GM12864 (cell line): ENCODE measurements at regions not wholly inside any gene's neighbourhood (a gene's known extent, or its start where the extent isn't known, plus 50 kb on each side); places are given as distances from the start of the nearest gene placed in this dataset.
"Not testable (repeated sequence)": the region's sequence is repeated elsewhere in the genome, so short reads cannot be mapped to it uniquely, and the experiment has no call there.

Source experiments
- DNase-seq: peaks from one replicate; pipeline ENCODE4 v3.0.0-alpha.2; 2011; ENCODE audit warnings: low read depth
- H3K4me3 ChIP-seq: 2 replicates; pipeline ENCODE4 v1.5.1; 2011; ENCODE audit warnings: mild to moderate bottlenecking, low read depth, low read length, control low read depth
- TF ChIP-seq, protein P1 (sequence below): IDR thresholded peaks from 2 replicates; pipeline ENCODE4 v1.5.1; 2011; ENCODE audit warnings: low read depth, mild to moderate bottlenecking, moderate library complexity, low read length, control low read depth, inconsistent platforms; ENCODE audit errors: missing control alignments

DNA sequence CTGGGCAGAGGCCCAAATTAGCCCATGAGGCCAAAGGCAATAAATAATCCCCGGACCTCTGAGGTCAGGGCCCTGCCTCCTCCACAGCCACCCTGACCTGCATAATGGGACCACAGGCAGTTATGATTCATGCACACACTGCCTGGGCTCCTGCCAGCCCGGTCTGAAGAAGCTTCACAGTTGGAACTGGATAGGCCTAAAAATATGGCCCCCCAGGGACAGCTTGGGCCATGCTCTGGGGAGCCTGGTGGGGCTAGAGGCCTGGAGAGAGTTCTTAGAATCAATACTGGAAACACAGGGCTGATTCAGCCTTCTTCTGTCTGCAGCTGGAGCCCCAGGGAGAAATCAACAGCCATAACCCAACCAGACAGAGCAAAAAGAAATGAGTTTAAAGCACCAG lies 112.8 kb upstream of the CADM1 start:
- no peak overlapping the region for H3K4me3 ChIP-seq
- TF ChIP-seq, protein P1, sequence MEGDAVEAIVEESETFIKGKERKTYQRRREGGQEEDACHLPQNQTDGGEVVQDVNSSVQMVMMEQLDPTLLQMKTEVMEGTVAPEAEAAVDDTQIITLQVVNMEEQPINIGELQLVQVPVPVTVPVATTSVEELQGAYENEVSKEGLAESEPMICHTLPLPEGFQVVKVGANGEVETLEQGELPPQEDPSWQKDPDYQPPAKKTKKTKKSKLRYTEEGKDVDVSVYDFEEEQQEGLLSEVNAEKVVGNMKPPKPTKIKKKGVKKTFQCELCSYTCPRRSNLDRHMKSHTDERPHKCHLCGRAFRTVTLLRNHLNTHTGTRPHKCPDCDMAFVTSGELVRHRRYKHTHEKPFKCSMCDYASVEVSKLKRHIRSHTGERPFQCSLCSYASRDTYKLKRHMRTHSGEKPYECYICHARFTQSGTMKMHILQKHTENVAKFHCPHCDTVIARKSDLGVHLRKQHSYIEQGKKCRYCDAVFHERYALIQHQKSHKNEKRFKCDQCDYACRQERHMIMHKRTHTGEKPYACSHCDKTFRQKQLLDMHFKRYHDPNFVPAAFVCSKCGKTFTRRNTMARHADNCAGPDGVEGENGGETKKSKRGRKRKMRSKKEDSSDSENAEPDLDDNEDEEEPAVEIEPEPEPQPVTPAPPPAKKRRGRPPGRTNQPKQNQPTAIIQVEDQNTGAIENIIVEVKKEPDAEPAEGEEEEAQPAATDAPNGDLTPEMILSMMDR = no peak
- DNase-seq = no peak

DNA sequence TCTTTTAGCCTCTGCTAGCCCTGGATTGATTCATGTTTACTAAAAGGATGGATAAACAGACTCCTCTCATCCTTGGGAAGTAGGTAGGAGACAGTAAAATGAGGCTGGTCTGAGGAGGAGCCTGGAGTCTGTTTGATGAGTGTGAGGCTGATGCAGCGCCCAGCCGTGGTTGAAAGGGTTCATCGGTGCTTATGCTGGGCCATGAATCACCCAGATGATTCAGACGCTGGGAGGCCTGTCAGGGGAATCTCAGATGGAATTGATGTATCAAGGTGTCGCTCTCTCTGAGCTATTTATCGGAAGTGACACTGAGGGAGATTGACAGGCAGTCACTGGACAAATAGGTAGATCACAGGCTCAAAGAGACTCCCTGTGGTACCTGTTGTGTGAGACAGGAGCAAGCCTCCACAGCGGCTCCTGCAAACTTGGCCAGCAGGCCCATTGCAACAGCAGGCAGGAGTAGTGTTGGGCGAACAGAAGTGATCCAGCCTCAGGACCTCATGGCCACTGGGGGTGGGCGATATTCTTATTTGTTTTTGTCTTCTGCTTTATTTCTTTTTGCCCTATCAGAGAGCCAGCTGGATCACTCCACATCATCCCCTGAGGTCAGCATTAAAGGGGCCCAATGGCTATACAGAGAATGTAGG lies 109.9 kb upstream of the CADM1 start:
- DNase-seq = no peak
- H3K4me3 ChIP-seq = no peak overlapping the region
- TF ChIP-seq, protein P1 = no peak

DNA sequence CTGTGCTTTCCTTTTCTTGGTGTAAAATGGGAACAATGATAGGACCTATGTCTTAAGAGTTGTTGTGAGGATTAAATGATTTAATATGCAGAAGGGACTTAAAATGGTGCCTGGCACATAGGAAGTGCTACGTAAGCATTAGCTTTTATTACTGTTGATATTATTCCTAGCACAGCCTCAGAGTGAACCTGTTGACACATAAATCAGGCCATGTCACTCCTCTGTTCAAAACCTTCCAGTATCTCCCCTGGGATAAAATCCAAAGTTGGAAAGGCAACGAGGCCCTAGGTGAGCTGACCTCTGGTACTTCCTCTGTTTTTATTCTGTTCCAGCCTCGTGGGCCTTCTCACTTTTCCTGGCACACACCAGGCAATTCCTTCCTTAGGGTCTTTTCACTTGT lies 108.8 kb upstream of the CADM1 start:
- H3K4me3 ChIP-seq = no peak overlapping the region
- DNase-seq = no peak
- TF ChIP-seq, protein P1 = no peak

DNA sequence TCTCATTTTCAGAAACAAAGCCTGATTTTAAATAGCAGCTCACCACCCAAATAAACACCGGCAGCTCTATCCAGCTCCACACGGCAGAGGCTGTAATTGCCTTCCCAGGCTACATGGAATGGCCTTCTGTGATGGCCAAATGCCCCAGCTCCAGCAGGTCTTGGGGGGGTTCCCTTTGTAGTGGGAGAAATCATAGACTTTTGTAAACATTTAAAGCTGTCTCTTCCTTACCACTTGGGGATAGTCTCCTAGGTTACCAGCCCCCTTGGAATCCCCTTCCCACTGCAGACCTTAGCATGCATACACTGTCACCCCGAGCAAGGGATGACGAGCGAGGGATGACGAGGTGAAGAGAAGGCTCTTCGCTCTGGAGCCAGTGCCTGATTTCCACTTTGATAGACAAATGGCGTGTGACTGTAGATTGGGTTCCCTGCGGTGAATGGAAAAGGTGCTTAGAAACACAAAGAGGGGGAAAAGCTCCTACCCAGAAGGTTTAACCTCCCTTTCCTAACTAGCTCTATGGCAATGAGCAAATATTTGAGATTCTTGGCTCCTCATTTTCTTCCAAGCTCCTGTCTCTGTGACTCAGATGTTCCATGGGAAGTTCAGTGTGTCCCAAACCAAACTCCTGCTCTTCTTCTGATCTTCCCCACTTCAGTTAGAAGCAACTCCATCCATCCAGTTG lies 108.0 kb upstream of the CADM1 start:
- no peak overlapping the region for H3K4me3 ChIP-seq
- DNase-seq = no peak
- TF ChIP-seq, protein P1 = no peak

DNA sequence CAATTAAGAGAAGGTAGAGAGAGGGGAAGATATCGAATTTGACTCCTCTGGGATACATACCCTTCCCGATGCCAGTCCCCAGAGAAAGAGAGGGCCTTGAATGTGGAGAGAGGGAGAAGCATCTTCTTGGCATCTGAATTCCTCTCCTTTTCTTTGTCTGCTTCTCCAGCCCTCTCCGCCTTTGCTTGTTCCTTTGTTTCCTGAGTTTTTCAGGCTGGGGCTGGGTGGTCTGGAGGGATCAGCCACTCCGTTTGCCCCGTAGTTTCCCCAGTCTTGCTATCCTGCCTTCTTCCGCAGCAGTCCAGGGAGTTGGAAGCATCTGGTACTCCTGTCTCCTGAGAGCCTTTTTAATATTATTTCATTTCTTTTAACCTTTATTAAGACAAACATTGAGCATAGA lies 107.1 kb upstream of the CADM1 start:
- no peak overlapping the region for H3K4me3 ChIP-seq
- TF ChIP-seq, protein P1 = no peak
- no peak for DNase-seq

DNA sequence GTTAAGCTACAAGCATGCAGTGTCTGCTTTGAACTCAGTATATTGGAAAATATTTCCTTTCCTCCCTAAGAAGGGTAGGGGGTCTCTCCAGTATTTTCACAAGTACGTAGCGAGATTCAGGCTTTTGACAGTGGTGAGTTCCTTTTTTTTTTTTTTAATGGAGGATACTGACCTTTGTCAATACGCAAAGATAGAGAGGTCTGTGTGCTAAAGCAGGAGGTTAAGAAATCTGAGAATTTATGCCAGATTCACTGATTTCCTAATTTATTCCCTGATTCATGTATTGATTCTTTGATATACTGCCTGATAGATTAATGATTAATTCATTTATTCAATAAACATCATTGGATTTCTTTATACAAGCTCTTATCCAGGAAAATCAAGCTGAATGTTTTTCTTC lies 106.7 kb upstream of the CADM1 start:
- DNase-seq = no peak
- TF ChIP-seq, protein P1 = no peak
- H3K4me3 ChIP-seq = no peak overlapping the region

DNA sequence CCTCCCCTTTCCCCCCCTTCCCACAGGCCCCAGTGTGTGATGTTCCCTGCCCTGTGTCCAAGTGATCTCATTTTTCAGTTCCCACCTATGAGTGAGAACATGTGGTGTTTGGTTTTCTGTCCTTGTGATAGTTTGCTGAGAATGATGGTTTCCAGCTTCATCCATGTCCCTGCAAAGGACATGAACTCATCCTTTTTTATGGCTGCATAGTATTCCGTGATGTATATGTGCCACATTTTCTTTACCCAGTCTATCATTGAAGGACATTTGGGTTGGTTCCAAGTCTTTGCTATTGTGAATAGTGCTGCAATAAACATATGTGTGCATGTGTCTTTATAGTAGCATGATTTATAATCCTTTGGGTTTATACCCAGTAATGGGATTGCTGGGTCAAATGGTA lies 106.0 kb upstream of the CADM1 start:
- DNase-seq = not testable (repeated sequence)

More for the DNA sequence above, 106.0 kb upstream of the CADM1 start:
- H3K4me3 ChIP-seq = not testable (repeated sequence)
